ENCODE measurements at regions not wholly inside any gene's neighbourhood (a gene's known extent, or its start where the extent isn't known, plus 50 kb on each side); places are given as distances from the start of the nearest gene placed in this dataset.

DNA sequence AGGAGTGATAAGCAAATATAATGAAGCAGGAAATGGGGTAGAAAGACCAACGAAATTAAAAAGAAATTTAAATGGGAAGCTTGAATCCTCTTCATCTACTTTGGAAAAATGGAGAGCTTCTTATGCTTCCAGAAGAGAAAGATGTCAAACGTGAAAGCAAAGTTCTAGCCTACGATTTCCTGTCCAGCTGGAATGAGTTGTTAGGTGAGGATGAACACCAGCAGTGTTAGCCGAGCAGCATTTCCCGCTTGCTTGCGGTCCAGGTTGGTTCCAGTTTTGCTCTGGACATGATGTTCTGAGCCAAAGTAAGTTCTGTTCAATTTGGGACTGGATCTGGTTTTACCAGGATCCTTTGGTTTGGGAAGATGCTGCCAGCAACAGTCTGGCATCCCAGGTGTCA, 78.9 kb downstream of the DACT1 start:
- TF ChIP-seq CTCF (IDR thresholded peaks at IDR 0.05 in 4 of 5, conservative IDR thresholded peaks at IDR 0.05 in 1 of 5) (no peak), POLR2A (IDR thresholded peaks at IDR 0.05) (no peak)

Data from gastrocnemius medialis (tissue), 4 donors.